ENCODE measurements at regions not wholly inside any gene's neighbourhood (a gene's known extent, or its start where the extent isn't known, plus 50 kb on each side); places are given as distances from the start of the nearest gene placed in this dataset.

DNA sequence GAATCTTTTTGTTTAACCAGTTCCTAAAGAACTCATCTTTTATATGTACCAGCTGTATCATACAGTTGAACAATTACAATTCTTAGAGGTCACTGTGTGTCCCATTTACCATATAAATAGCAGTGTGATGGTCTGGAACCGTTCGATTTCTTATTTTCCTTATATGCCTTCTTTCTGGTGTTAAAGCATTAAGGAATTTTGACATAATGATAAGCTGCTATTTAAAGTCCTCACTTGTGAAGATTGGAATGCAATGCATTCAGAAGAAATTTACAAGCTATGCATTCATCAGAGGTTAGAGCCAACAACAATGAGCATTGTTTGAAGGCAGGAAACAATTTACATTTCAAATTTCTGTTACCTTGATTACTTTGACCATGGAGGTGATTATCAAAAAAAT lies 80.0 kb upstream of the PRICKLE1 start:
- Histone ChIP-seq H3K9me3 (ENCODE audit: control insufficient read depth, low read length) (no peaks in the 10 kb centered on the region), H3K4me3 (ENCODE audit: low read length) (no peak overlapping the region), H3K27me3 (ENCODE audit: control insufficient read depth, insufficient read depth) (no peaks in the 10 kb centered on the region), H3K4me1 (ENCODE audit: control insufficient read depth, insufficient read depth, low read length) (no peaks in the 10 kb centered on the region), H3K27ac (ENCODE audit: low read length) (no peak overlapping the region)
- intact Hi-C loops (cut with DNase I), result no loop called here
- ATAC-seq (no peak), DNase-seq (no peak)
- WGBS, result 16% methylated on average over 2 of the region's 2 CpGs

DNA sequence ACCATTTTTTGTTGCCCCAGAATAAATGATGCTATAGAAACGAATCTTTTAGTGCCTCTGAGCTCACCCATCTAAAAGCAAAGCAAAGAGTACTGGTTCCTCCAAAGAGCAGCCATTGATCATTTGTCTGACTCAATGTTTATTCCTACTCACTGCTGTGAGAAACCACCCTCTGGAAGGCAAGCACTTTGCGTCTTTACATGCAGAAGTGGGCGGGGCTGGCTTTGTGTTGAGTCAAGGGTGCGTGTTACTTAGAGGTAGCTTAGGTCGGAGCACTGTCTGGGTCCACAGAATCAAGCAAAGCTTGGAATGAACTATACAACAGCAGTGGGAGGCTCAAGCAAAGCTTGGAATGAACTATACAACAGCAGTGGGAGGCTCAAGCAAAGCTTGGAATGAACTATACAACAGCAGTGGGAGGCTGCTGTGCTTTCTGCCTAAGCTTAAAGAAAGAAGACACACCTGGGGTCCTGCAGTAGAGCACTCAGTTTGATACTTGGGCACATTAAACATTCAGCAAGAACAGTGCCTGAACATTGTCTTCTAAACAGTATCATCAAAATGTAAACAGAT lies 77.2 kb upstream of the PRICKLE1 start:
- H3K4me3 ChIP-seq (ENCODE audit: low read length), result no peak overlapping the region
- H3K9me3 ChIP-seq (ENCODE audit: control insufficient read depth, low read length), result no peaks in the 10 kb centered on the region
- no peaks in the 10 kb centered on the region for H3K27me3 ChIP-seq (ENCODE audit: control insufficient read depth, insufficient read depth)
- intact Hi-C loops (cut with DNase I), result no loop called here
- H3K27ac ChIP-seq (ENCODE audit: low read length), result no peak overlapping the region
- WGBS, result 84% methylated on average over 5 of the region's 5 CpGs
- no peak for ATAC-seq
- peaks cover 2% of the 10 kb centered on the region for H3K4me1 ChIP-seq (ENCODE audit: control insufficient read depth, insufficient read depth, low read length)
- no peak for DNase-seq

DNA sequence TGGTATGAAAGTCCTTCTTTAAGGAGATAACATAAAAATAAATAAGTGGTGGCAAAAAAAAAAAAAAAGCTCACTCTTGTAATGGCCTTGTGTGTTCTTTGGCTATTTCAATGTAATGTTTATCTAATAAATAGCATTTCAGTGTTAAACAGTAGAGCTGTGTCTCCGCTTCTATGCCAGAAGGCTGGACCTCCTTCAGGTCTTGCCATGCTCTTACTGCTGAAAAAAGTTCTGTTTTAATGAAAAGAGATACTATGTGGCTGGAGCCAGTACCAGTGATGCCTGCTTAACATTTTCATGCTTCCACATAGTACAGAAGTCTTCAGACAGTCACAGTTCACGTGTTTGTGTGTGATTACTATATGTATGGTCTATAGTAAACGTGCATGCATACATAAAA lies 74.1 kb upstream of the PRICKLE1 start:
- 88% methylated on average over 3 of the region's 3 CpGs for WGBS

DNA sequence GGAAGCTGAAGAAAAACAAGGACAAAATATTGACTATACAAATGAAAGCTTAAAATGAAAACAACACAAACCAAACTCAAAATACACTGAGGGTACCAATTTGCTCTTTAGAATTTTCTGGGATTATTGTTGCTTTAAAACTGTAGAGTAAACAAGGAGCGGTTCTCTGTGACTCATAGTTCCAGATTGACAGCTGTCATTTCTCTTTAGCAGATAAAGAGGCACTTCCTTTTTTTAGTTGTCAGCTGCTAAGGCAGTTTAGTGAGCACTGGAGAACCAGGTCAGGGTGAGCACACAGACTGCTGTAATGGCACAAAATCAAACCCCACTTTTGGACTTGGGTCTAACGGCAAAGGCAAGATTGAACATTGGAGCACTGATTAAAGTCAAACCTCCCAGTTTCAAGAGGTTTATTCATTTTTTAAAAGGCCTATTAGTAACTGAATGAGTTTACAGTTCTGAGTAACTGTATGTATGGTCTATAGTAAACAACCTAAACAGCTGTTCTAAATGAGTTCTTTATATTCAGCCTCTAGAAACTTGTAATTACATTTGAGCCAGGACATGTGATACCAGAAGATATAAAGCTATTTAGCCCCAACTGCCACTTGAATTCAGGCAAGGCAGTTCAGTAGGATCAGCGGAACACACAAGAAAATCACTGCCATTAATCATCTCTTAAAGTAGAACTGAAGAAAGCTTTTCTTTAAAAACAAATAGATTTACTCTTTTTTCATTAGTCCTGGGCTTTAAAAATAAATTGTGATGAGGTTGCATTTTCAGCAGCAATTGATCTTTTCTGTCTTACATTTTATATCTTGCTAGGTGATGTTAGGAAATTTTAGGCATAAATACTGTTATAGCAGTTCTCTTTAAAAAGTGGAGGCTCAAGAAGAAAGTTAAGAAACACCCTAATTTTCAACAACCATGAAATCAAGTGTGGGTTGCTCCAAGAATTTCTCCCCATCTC lies 71.7 kb upstream of the PRICKLE1 start:
- intact Hi-C loops (cut with DNase I), result no loop called here

More for the DNA sequence above, 74.1 kb upstream of the PRICKLE1 start:
- Histone ChIP-seq H3K4me3 (ENCODE audit: low read length) (no peak overlapping the region), H3K27ac (ENCODE audit: low read length) (no peak overlapping the region), H3K4me1 (ENCODE audit: control insufficient read depth, insufficient read depth, low read length) (peaks cover 2% of the 10 kb centered on the region), H3K9me3 (ENCODE audit: control insufficient read depth, low read length) (no peaks in the 10 kb centered on the region), H3K27me3 (ENCODE audit: control insufficient read depth, insufficient read depth) (no peaks in the 10 kb centered on the region)
- no peak for ATAC-seq
- intact Hi-C loops (cut with DNase I), result no loop called here
- DNase-seq, result no peak

DNA sequence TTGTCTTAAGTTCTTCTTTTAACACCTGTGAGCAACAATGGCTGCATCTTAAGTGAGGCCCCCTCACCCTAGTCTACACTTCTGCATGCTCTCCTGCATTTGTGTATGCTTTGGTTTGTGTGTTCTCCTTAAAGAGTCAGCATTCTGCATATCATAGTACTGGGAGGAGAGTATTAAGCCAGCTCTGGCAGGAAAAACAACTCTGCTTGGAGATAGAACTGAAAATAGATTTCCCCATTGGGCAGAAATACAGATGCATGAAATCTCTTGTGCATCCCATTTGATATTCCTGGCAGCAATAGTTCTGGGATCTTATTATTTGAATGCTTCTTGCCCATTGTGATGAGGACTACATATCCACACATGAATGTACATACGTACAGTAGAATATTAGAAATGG lies 70.6 kb upstream of the PRICKLE1 start:
- 65% methylated on average over 1 of the region's 1 CpG for WGBS
- peaks cover 2% of the 10 kb centered on the region for H3K4me1 ChIP-seq (ENCODE audit: control insufficient read depth, insufficient read depth, low read length)
- intact Hi-C loops (cut with DNase I), result no loop called here
- no peak overlapping the region for H3K27ac ChIP-seq (ENCODE audit: low read length)
- DNase-seq, result no peak
- H3K9me3 ChIP-seq (ENCODE audit: control insufficient read depth, low read length), result no peaks in the 10 kb centered on the region
- no peak for ATAC-seq
- H3K27me3 ChIP-seq (ENCODE audit: control insufficient read depth, insufficient read depth), result no peaks in the 10 kb centered on the region
- no peak overlapping the region for H3K4me3 ChIP-seq (ENCODE audit: low read length)

More for the DNA sequence above, 71.7 kb upstream of the PRICKLE1 start:
- no peak for DNase-seq
- no peak overlapping the region for H3K4me3 ChIP-seq (ENCODE audit: low read length)
- 49% methylated on average over 3 of the region's 3 CpGs for WGBS
- peaks cover 2% of the 10 kb centered on the region for H3K4me1 ChIP-seq (ENCODE audit: control insufficient read depth, insufficient read depth, low read length)
- H3K9me3 ChIP-seq (ENCODE audit: control insufficient read depth, low read length), result no peaks in the 10 kb centered on the region
- H3K27ac ChIP-seq (ENCODE audit: low read length), result no peak overlapping the region
- H3K27me3 ChIP-seq (ENCODE audit: control insufficient read depth, insufficient read depth), result no peaks in the 10 kb centered on the region
- no peak for ATAC-seq

DNA sequence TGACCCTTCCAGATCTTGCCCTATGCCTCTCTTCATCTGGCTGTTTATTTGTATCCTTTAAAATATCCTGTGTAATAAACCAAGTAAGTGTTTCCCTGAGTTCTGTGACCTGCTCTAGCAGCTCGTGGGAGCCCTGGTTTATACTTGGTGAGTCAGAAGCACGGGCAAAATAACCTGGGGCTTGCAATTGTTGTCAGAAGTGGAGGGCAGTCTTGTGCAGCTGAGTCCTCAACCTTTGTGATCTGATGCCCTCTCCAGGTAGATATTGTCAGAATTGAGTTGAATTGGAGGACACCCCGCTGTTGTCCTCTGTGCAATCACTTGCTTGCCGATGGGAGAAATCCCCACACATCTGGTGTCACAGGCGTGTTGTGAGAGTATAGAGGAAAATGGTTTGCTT lies 62.5 kb upstream of the PRICKLE1 start:
- Histone ChIP-seq H3K27me3 (ENCODE audit: control insufficient read depth, insufficient read depth) (no peaks in the 10 kb centered on the region), H3K4me3 (ENCODE audit: low read length) (no peak overlapping the region), H3K4me1 (ENCODE audit: control insufficient read depth, insufficient read depth, low read length) (peaks cover 2% of the 10 kb centered on the region), H3K27ac (ENCODE audit: low read length) (no peak overlapping the region), H3K9me3 (ENCODE audit: control insufficient read depth, low read length) (no peaks in the 10 kb centered on the region)
- intact Hi-C loops (cut with DNase I), result no loop called here
- WGBS, result 74% methylated on average over 5 of the region's 5 CpGs
- ATAC-seq (no peak), DNase-seq (no peak)

DNA sequence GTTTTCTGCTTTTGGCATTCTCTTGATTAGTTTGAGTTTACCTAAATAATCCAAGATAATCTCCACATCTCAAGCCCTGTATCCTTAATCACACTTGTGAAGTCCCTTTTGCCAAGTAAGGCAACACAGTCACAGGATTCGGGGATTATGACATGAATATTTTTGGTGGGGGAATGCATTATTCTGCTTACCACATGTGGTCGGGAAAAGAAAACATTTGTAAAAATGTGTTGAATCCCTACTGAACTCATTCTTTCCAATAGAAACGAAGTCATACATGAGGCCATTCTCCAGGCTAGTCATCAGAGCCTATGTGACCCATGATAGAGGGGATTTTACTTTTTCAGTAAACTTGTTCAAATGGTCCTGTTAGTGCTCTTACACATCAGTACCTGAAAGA lies 58.5 kb upstream of the PRICKLE1 start:
- intact Hi-C loops (cut with DNase I), result no loop called here
- ATAC-seq (no peak), DNase-seq (no peak)
- Histone ChIP-seq H3K9me3 (ENCODE audit: control insufficient read depth, low read length) (no peaks in the 10 kb centered on the region), H3K4me1 (ENCODE audit: control insufficient read depth, insufficient read depth, low read length) (peaks cover 2% of the 10 kb centered on the region), H3K27me3 (ENCODE audit: control insufficient read depth, insufficient read depth) (no peaks in the 10 kb centered on the region), H3K4me3 (ENCODE audit: low read length) (no peak overlapping the region), H3K27ac (ENCODE audit: low read length) (no peak overlapping the region)
- WGBS, result 59% methylated on average over 3 of the region's 3 CpGs

DNA sequence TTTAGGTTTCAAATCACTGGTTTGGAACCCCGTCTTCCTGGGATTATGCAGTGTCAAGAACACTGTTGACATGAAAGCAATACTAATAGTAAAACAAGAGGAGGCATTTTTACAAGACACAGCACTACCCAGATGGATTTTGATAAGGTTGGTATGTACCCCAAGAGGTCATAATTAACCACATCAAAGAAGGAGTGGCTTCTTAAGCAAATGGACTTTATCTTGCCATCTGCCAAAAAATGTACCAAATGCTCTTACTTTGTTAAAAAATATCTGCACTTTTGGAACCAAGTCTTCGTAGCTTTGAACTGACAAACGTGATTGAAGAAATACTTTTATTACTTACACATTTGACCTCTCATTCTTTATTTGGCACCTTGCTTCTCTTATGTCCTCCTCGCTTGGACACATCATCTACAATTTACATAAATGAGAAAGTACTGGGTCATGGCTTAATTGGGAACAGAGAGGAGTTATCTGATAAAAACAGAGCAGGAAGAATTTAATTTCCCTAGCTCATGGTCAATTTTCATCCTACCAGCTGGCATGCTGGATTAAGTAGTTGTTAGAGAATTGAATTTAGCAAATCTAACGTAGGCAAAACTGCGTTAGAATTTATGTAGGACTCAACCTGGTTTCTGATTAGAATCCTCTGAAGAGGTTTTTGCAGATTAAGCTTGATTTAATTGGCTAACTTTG lies 54.5 kb upstream of the PRICKLE1 start:
- ATAC-seq (no peak), DNase-seq (no peak)
- WGBS, result 84% methylated on average over 6 of the region's 6 CpGs
- Histone ChIP-seq H3K27ac (ENCODE audit: low read length) (no peak overlapping the region), H3K9me3 (ENCODE audit: control insufficient read depth, low read length) (no peaks in the 10 kb centered on the region), H3K4me3 (ENCODE audit: low read length) (no peak overlapping the region), H3K27me3 (ENCODE audit: control insufficient read depth, insufficient read depth) (no peaks in the 10 kb centered on the region), H3K4me1 (ENCODE audit: control insufficient read depth, insufficient read depth, low read length) (no peaks in the 10 kb centered on the region)
- intact Hi-C loops (cut with DNase I), result no loop called here

DNA sequence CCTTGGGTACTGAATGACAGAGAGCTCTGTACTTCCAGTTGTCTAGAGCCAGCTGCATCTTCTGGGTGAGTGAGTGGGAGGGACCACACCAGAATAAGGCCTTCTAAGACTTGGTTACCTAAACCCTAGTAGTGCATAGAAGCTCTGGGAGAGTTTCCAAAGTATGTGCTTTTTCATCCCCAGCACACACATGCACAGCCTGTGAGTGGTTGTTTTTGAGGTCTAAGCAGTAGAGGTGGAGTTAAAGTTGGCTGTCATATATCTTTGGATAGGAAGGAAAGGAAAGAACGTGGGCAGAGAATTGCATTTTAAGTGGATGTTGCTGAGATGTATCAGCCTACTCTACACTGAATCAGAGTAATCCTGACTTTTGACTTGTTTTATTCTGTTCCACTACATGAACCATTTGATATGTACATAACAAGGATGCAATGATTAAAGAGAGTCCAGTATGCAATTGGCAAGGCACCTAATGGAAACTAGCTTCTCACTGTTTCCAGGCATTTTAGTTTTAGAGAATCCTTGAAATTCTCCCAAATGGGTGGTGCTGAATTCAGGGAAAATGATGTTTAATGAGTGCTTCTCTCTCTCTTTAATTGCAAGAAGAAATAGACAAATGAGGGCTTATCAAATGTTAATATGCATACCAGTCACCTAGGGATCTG lies 51.8 kb upstream of the PRICKLE1 start:
- intact Hi-C loops (cut with DNase I), result no loop called here
- ATAC-seq (no peak), DNase-seq (no peak)
- WGBS, result 40% methylated on average over 1 of the region's 1 CpG
- Histone ChIP-seq H3K27ac (ENCODE audit: low read length) (no peak overlapping the region), H3K9me3 (ENCODE audit: control insufficient read depth, low read length) (no peaks in the 10 kb centered on the region), H3K27me3 (ENCODE audit: control insufficient read depth, insufficient read depth) (no peaks in the 10 kb centered on the region), H3K4me3 (ENCODE audit: low read length) (no peak overlapping the region), H3K4me1 (ENCODE audit: control insufficient read depth, insufficient read depth, low read length) (no peaks in the 10 kb centered on the region)

DNA sequence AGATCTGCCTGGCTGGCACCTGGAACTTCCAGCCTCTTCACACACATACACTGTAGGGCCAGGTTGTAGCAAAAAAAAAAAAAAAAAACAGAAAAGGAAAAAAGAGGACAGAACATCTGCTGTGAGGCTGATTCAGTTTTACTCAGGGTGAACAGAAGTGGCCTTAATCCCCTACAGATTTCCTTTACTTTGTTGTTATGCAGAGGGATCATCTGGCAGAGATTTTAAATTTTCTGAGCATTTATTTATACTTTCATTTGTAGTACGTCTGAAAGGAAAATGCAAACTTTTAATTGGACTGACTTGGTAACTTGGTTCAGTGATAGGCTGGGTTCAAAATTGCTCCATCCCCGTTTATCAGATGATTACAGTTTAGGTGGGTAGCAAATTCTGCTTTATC lies 50.8 kb upstream of the PRICKLE1 start:
- no peak overlapping the region for H3K4me3 ChIP-seq (ENCODE audit: low read length)
- H3K27ac ChIP-seq (ENCODE audit: low read length), result no peak overlapping the region
- H3K27me3 ChIP-seq (ENCODE audit: control insufficient read depth, insufficient read depth), result no peaks in the 10 kb centered on the region
- H3K4me1 ChIP-seq (ENCODE audit: control insufficient read depth, insufficient read depth, low read length), result no peaks in the 10 kb centered on the region
- H3K9me3 ChIP-seq (ENCODE audit: control insufficient read depth, low read length), result no peaks in the 10 kb centered on the region
- ATAC-seq, result no peak
- no peak for DNase-seq
- intact Hi-C loops (cut with DNase I), result no loop called here
- WGBS, result 76% methylated on average over 2 of the region's 2 CpGs

DNA sequence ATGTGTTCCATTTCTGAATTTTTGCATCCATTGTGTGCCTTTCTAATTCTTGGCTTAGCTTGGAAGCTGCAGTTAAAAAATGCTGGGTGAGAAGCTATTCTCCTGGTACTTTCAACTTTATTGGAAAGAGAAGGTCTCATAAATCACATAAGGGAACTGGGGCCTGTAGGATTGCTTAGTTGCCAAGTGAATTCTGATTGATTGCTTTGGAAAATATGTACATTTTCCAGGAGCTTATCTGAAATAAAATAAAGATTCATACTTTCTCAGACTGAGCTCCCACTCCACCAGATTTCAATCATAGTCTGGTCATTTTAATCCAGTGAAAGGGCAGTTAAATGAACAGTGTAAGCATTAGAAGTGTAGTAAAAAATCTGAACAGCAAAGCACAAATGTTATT lies 50.0 kb upstream of the PRICKLE1 start:
- intact Hi-C loops (cut with DNase I), result no loop called here
- H3K4me1 ChIP-seq (ENCODE audit: control insufficient read depth, insufficient read depth, low read length), result no peaks in the 10 kb centered on the region
- H3K4me3 ChIP-seq (ENCODE audit: low read length), result no peak overlapping the region
- ATAC-seq (no peak), DNase-seq (no peak)
- H3K9me3 ChIP-seq (ENCODE audit: control insufficient read depth, low read length), result no peaks in the 10 kb centered on the region
- H3K27me3 ChIP-seq (ENCODE audit: control insufficient read depth, insufficient read depth), result no peaks in the 10 kb centered on the region
- H3K27ac ChIP-seq (ENCODE audit: low read length), result no peak overlapping the region
